HL-60/S4 (cell line): ENCODE measurements at regions not wholly inside any gene's neighbourhood (a gene's known extent, or its start where the extent isn't known, plus 50 kb on each side); places are given as distances from the start of the nearest gene placed in this dataset.
"Not testable (repeated sequence)": the region's sequence is repeated elsewhere in the genome, so short reads cannot be mapped to it uniquely, and the experiment has no call there.

Experiments used
- in situ Hi-C: fragments of 300-500 bp; cut with MboI; formaldehyde crosslinking; loops from 2 replicates; pipeline ENCODE4 v1.14.3; 2022; ENCODE audit warnings: low sequenced_read_pairs

GRCh38 chr6:98014442-98015201 lies 731.6 kb upstream of the MMS22L start:
- in situ Hi-C loops: no loop called here

- in situ Hi-C loops: no loop called here
Observed at GRCh38 chr6:98016565-98016964, 733.5 kb upstream of the MMS22L start.

GRCh38 chr6:98020222-98020621 lies 737.2 kb upstream of the MMS22L start:
- in situ Hi-C loops: no loop called here

GRCh38 chr6:98024359-98024758 lies 741.3 kb upstream of the MMS22L start:
- in situ Hi-C loops: no loop called here

GRCh38 chr6:98027898-98028297 lies 744.9 kb upstream of the MMS22L start:
- in situ Hi-C loops: no loop called here

- in situ Hi-C loops: no loop called here
Observed at GRCh38 chr6:98033617-98034016, 750.6 kb upstream of the MMS22L start.

GRCh38 chr6:98036344-98036923 lies 753.4 kb upstream of the MMS22L start:
- in situ Hi-C loops: no loop called here

- in situ Hi-C loops: no loop called here
Observed at GRCh38 chr6:98037571-98037970, 754.6 kb upstream of the MMS22L start.

GRCh38 chr6:98039443-98039842 lies 756.4 kb upstream of the MMS22L start:
- in situ Hi-C loops: no loop called here

- in situ Hi-C loops: no loop called here
Observed at GRCh38 chr6:98039904-98040607, 757.0 kb upstream of the MMS22L start.

GRCh38 chr6:98041056-98041455 lies 758.0 kb upstream of the MMS22L start:
- in situ Hi-C loops: no loop called here

GRCh38 chr6:98041921-98042320 lies 758.9 kb upstream of the MMS22L start:
- in situ Hi-C loops: no loop called here

GRCh38 chr6:98044151-98044561 lies 761.1 kb upstream of the MMS22L start:
- in situ Hi-C loops: no loop called here

GRCh38 chr6:98044791-98045470 lies 761.9 kb upstream of the MMS22L start:
- in situ Hi-C loops: no loop called here

GRCh38 chr6:98047164-98047563 lies 764.1 kb upstream of the MMS22L start:
- in situ Hi-C loops: no loop called here

- in situ Hi-C loops: no loop called here
Observed at GRCh38 chr6:98047871-98048270, 764.9 kb upstream of the MMS22L start.

- in situ Hi-C loops: no loop called here
Observed at GRCh38 chr6:98054453-98054852, 771.4 kb upstream of the MMS22L start.

GRCh38 chr6:98056955-98057354 lies 773.9 kb upstream of the MMS22L start:
- in situ Hi-C loops: no loop called here

- in situ Hi-C loops: no loop called here
Observed at GRCh38 chr6:98067375-98067774, 767.0 kb upstream of the POU3F2 start.

- in situ Hi-C loops: not testable (repeated sequence)
Observed at GRCh38 chr6:98088537-98088936, 745.8 kb upstream of the POU3F2 start.

- in situ Hi-C loops: no loop called here
Observed at GRCh38 chr6:98092331-98092730, 742.0 kb upstream of the POU3F2 start.
